ENCODE measurements at regions not wholly inside any gene's neighbourhood (a gene's known extent, or its start where the extent isn't known, plus 50 kb on each side); places are given as distances from the start of the nearest gene placed in this dataset.

DNA sequence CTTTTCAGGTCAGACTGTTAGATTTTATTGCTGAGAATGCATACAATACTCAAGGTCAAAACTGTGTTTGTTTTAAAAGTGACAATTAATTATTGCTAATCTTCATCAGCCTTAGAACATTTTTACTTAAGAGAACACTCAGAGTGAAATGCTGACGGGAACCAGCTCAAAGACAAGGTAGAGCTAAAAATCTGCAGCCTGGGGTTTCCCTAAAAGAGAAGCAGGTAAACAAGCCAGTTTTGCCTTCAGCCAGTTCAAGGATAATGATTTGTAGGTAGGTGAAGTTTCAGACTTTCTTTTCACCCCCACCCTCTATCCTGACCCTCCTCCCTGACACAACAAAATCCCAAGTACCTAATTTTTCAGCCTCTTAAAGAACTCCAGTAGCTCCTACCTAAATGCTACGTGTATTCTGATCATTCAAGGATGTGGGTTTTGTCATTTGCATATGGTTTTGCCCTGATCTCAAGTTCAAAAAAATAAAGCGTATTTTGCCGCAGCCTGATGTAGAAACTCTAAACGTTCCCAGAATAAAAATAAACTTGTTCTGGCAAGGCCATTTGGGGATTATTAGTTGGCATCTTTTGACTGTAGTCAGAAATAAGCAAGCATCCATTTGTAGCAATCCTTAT is 407.2 kb downstream of the EFNA5 start:
- Histone ChIP-seq H3K79me2 (ENCODE audit: insufficient read depth, low read length) (no peaks in the 10 kb centered on the region), H3K36me3 (ENCODE audit: control insufficient read depth in 1 of 2, insufficient read depth in 2 of 2, low read length in 2 of 2) (no peaks in the 10 kb centered on the region), H4K20me1 (ENCODE audit: insufficient read depth) (no peaks in the 10 kb centered on the region), H3K4me2 (ENCODE audit: low read length) (no peak overlapping the region), H2AFZ (ENCODE audit: low read depth, low read length, poor library complexity, severe bottlenecking) (no peak overlapping the region), H3K4me3 (replicated peaks in 1 of 2; ENCODE audit: low read depth in 1 of 2, low read length in 2 of 2) (no peak overlapping the region), H3K27ac (ENCODE audit: low read depth, low read length) (no peak overlapping the region), H3K9me3 (ENCODE audit: control insufficient read depth in 1 of 2, insufficient read depth in 1 of 2, low read depth in 1 of 2, low read length in 2 of 2) (no peaks in the 10 kb centered on the region), H3K27me3 (ENCODE audit: insufficient read depth, low read length) (no peaks in the 10 kb centered on the region), H3K4me1 (ENCODE audit: control insufficient read depth in 1 of 2, insufficient read depth in 2 of 2, low read length in 2 of 2) (peaks cover 0 to 6% of the 10 kb centered on the region in 2 experiments; a peak in 2 of 4 replicates), H3K9ac (ENCODE audit: low read length) (no peak overlapping the region), H3K9me2 (ENCODE audit: insufficient read depth) (peaks cover 5% of the 10 kb centered on the region; the same call in 1 of the 2 replicates)
- POLR2A ChIA-PET = no interaction called here
- RAD21 ChIA-PET (ENCODE audit: low non-redundant PET in 1 of 2, low total read pairs in 2 of 2, uncharacterized antibody in 2 of 2, unreplicated experiment in 2 of 2) = no interaction called here
- no peak for TF ChIP-seq EZH2phosphoT487 (IDR thresholded peaks at IDR 0.05; ENCODE audit: borderline replicate concordance)
- no peak for TF ChIP-seq EGR1 (IDR thresholded peaks at IDR 0.05; ENCODE audit: low read depth)
- no peak for TF ChIP-seq FOSL1 (IDR thresholded peaks at IDR 0.05; ENCODE audit: low read depth)
- TF ChIP-seq, protein P1, sequence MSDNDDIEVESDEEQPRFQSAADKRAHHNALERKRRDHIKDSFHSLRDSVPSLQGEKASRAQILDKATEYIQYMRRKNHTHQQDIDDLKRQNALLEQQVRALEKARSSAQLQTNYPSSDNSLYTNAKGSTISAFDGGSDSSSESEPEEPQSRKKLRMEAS (IDR thresholded peaks at IDR 0.05) = no peak
- TF ChIP-seq YY1 (IDR thresholded peaks at IDR 0.05; ENCODE audit: extremely low read depth, insufficient replicate concordance, low read depth, low read length) = no peak
- no peak for TF ChIP-seq RAD21 (IDR thresholded peaks at IDR 0.05; ENCODE audit: low read depth)
- no peak for TF ChIP-seq SRF (IDR thresholded peaks at IDR 0.05; ENCODE audit: low read depth)
- TF ChIP-seq, protein P2, sequence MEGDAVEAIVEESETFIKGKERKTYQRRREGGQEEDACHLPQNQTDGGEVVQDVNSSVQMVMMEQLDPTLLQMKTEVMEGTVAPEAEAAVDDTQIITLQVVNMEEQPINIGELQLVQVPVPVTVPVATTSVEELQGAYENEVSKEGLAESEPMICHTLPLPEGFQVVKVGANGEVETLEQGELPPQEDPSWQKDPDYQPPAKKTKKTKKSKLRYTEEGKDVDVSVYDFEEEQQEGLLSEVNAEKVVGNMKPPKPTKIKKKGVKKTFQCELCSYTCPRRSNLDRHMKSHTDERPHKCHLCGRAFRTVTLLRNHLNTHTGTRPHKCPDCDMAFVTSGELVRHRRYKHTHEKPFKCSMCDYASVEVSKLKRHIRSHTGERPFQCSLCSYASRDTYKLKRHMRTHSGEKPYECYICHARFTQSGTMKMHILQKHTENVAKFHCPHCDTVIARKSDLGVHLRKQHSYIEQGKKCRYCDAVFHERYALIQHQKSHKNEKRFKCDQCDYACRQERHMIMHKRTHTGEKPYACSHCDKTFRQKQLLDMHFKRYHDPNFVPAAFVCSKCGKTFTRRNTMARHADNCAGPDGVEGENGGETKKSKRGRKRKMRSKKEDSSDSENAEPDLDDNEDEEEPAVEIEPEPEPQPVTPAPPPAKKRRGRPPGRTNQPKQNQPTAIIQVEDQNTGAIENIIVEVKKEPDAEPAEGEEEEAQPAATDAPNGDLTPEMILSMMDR (IDR thresholded peaks at IDR 0.05 in 2 of 3, conservative IDR thresholded peaks at IDR 0.05 in 1 of 3; ENCODE audit: borderline replicate concordance in 1 of 3, insufficient read depth in 1 of 3, low read depth in 2 of 3, low read length in 2 of 3) = no peak
- TF ChIP-seq ELF1 (IDR thresholded peaks at IDR 0.05; ENCODE audit: borderline replicate concordance, low read depth) = no peak
- no peak for TF ChIP-seq TCF7L2 (IDR thresholded peaks at IDR 0.05; ENCODE audit: borderline replicate concordance, extremely low read depth, insufficient read depth, insufficient read length)
- no peak for TF ChIP-seq EZH2 (IDR thresholded peaks at IDR 0.05)
- TF ChIP-seq SIN3A (IDR thresholded peaks at IDR 0.05; ENCODE audit: low read depth) = no peak
- no peak for TF ChIP-seq SP1 (IDR thresholded peaks at IDR 0.05; ENCODE audit: low read depth)
- TF ChIP-seq POLR2A (IDR thresholded peaks at IDR 0.05; ENCODE audit: borderline replicate concordance, extremely low read depth, insufficient read depth, insufficient read length) = no peak
- TF ChIP-seq, protein P3, sequence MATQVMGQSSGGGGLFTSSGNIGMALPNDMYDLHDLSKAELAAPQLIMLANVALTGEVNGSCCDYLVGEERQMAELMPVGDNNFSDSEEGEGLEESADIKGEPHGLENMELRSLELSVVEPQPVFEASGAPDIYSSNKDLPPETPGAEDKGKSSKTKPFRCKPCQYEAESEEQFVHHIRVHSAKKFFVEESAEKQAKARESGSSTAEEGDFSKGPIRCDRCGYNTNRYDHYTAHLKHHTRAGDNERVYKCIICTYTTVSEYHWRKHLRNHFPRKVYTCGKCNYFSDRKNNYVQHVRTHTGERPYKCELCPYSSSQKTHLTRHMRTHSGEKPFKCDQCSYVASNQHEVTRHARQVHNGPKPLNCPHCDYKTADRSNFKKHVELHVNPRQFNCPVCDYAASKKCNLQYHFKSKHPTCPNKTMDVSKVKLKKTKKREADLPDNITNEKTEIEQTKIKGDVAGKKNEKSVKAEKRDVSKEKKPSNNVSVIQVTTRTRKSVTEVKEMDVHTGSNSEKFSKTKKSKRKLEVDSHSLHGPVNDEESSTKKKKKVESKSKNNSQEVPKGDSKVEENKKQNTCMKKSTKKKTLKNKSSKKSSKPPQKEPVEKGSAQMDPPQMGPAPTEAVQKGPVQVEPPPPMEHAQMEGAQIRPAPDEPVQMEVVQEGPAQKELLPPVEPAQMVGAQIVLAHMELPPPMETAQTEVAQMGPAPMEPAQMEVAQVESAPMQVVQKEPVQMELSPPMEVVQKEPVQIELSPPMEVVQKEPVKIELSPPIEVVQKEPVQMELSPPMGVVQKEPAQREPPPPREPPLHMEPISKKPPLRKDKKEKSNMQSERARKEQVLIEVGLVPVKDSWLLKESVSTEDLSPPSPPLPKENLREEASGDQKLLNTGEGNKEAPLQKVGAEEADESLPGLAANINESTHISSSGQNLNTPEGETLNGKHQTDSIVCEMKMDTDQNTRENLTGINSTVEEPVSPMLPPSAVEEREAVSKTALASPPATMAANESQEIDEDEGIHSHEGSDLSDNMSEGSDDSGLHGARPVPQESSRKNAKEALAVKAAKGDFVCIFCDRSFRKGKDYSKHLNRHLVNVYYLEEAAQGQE (IDR thresholded peaks at IDR 0.05; ENCODE audit: low read depth) = no peak
- ATAC-seq (no peak), DNase-seq (ENCODE audit: low read depth, low spot score) (no peak)
- CTCF ChIA-PET = no interaction called here
- intact Hi-C loops (cut with micrococcal nuclease) = no loop called here
- BruUV-seq (replicated peaks) = no TSS peak

All from HCT116 (cell line).